ENCODE measurements at regions not wholly inside any gene's neighbourhood (a gene's known extent, or its start where the extent isn't known, plus 50 kb on each side); places are given as distances from the start of the nearest gene placed in this dataset.
"Not testable (repeated sequence)": the region's sequence is repeated elsewhere in the genome, so short reads cannot be mapped to it uniquely, and the experiment has no call there.

DNA sequence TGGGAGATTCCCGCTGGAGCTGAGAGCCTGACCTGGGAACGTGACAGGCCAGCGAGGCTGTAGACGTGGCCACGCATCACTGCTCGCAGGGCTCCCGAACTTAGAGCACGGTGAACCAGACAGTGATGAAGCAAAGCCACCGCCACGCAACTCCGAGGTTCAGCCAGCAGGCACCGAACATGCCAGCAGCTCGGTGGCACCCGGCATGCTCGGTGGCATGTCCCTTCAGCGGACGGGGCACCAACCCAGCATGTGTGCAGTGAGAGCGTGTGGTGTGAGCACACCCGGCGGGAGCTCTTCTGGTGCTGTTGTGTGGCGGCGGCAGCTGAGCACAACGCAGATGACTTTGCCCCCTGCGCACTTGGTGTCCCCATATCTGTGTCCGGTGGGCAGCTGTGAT is 4468.2 kb upstream of the TPTE start:
- not testable (repeated sequence) for DNase-seq (ENCODE audit: low read depth)

DNA sequence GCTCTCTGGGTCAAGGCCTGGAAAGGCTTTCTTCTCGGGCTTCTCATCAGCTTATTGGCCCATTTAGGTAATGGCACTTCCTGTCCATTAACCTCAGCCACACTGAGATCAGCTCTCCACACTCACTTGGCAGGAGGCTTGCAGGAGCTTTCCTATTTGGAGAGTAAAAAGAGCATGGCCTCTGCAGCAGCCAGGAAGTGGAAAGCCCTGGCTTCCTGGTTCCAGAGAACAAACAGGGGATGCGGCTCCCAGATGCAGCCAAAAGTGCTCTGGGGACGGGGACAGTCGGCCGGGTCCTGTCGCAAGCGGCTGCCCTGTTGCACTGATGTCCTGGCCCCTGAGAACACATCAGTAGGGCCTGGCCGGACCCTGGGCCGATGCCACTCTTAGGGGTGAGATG is 4462.4 kb upstream of the TPTE start:
- not testable (repeated sequence) for DNase-seq (ENCODE audit: low read depth); H3K4me3 ChIP-seq (ENCODE audit: low read length)

More for the DNA sequence above, 4468.2 kb upstream of the TPTE start:
- H3K4me3 ChIP-seq (ENCODE audit: low read length) = not testable (repeated sequence)

DNA sequence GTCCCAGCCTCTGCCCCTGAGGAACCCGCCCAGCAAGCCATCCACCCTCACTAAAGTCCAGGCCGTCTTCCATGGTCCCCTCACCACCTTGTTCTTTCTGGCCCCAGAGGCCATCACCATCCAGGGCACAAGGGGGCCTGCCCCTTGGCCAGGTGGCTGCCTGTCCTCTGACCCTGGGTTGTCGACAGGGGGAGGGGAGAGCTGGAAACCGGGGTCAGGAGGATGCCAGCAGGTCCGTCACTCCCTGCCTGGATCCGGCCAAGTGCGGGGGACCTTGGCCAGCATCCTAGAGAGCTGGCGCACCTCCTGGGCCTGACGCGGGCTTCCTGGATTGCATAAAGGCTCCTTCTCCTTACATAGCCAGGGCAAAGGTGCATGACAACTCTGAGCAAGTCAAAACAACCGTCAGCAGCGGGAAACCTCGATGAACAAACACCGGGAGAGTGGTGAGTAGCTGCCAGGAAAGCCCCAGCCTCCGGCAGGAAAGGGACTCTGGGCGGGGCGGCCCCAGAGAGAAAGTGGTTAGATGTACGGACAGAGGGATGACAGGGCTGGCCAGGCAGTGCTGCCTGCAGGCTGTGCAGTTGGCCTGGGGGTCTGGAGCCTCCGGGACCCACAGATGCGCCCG is 4461.2 kb upstream of the TPTE start:
- not testable (repeated sequence) for H3K4me3 ChIP-seq (ENCODE audit: low read length); DNase-seq (ENCODE audit: low read depth)

DNA sequence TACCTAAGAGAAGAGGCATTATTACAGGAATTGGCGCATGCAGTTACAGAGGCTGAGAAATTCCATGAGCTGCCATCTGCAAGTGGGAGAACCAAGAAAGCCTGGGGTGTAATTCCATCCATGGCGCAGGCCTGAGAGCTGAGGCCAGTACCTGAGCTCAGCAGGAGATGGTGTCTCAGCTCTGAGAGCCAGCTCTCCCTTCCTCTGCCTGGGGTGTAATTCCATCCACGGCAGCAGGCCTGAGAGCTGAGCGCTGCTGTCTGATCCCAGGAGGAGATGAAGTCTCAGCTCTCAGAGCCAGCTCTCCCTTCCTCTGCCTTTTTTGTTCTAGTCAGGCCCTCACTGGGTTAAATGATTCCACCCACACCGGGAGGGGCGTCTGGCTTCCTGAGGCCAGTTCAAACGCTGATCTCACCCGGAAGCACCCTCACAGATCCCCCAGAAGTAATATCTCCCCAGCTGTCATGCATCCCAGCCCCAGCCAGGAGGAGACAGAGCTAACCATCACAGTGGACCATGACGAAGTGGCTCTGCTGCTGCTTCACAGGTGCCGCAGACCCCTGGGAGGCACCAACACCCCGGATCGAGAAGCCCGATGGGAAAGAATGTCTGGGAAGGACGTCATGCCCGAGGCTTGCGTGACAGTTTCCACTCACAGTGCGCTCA is 4454.9 kb upstream of the TPTE start:
- H3K4me3 ChIP-seq (ENCODE audit: low read length); DNase-seq (ENCODE audit: low read depth): not testable (repeated sequence)

DNA sequence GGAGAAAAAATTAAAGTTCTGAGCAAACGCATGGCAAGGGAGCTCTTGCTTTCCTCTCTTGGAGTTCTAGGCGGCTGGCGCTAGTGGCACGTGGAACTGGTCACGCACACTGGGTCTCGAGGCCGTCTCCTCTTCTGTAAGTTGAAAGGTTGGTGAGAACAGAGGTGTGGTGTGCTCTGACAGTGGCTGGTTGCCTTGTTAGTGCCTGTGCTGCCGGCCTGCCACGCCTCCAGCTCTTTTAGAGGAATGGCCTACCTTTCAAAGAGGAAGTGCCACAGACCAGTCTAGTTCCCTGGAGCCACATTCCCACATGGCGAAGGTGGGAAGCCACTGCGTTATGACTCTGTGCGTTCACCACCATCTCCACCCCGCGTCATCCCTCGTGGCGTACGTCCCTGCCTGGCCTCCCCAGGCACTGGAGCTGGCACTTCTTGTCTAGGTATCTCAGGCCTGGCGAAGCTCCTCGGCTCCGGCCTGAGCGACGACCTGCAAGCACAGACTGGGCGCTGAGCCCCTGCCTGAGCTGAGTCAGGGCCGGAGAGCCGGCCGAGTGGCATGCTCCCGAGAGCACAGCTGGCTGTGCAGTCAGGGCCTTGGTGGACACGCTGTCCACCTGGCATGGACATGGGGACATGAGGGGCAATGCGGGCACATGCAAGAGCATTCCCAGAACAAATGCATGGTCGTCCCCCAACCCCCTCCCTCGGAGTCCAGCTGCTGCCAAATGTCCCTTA is 4453.1 kb upstream of the TPTE start:
- DNase-seq (ENCODE audit: low read depth); H3K4me3 ChIP-seq (ENCODE audit: low read length): not testable (repeated sequence)

DNA sequence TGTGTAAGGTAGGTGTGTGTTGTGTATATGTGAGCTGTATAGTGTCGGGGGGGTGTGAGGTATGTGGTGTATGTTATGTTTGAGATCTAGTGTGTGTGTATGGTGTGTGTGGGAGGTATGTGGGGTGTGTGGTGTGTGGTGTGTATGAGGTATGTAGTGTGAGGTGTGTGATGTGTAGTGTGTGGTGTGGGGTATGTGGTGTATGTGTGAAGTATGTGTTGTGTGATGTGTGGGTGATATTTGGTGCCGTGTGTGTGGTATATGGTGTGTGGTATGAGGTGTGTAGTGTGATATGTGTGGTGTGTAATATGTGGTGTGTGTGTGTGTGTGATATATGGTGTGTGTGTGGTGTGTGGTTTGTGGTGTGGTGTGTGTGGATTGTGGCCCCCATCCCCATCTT is 4451.2 kb upstream of the TPTE start:
- not testable (repeated sequence) for H3K4me3 ChIP-seq (ENCODE audit: low read length); DNase-seq (ENCODE audit: low read depth)

DNA sequence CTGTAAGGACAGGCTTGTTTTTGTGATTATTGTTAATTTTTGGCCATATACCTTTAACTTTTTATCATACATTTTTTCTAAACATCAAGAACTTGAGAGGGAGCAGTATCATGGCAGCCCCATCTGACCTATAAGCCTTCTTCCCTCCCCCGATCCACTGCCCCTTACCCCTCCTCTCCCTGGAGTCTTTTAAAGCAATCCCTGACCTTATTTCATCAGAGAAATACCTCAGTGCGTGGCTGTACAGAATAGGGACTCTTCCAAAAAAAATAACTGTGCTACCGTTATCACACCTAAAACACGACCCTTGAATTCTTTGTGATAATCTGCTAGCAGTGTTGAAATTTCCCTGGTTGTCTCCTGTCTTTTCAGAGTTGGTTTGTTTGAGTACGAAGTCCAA is 4448.7 kb upstream of the TPTE start:
- DNase-seq (ENCODE audit: low read depth) = not testable (repeated sequence)

DNA sequence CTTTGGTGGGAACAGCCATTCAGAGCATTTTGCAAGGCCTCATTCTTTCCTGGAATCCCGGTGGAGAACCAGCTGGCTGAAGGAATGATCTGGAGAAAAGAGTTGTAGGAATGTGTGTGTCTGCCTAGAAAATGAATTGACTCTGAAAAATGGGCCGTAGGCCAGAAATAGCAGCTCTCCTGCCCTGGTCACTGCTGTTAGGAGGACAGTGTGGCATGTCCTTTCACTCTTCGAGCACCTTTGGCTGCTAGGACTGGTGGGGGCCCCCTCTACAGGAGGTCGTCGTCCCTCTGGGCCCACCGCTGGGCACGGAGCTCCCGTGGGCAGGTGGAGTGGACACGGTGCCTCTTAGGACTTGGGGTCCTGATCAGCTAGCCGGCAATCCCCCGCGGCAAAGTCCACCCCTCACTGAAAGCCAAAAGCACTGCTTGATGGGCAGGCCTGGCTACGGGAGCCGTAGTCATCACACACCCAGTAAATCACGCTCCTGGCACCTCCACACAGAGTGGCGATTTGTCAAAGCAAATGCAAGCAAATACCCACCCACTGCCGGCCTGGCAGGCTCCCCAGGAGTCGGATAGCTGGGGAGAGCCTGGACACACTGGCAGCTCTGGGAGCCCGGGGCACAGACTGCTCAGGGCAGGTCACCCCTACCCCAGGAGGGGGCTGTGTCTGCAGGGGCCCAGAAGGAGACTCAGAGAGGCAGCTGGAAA is 4447.2 kb upstream of the TPTE start:
- DNase-seq (ENCODE audit: low read depth); H3K4me3 ChIP-seq (ENCODE audit: low read length): not testable (repeated sequence)

More for the DNA sequence above, 4448.7 kb upstream of the TPTE start:
- not testable (repeated sequence) for H3K4me3 ChIP-seq (ENCODE audit: low read length)

DNA sequence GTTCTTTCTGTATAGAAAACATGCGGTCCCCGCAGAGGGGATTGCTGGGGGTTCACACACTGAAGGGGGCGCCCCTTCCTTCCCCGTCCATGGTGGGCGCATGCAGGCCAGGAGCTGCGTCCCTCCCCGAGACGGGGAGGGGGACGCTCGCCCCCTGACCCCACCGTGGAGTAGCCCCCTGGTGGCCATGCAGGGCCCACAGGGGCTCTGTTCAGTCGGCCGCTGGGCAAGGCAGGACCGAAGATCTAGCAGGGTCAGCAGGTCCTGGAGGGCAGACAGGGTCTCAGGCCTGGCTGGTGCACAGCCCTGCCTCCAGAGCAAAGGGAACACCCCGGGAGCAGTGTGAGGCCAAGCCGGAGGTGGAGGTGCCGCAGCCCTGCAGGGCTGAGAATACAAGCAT is 4446.4 kb upstream of the TPTE start:
- H3K4me3 ChIP-seq (ENCODE audit: low read length); DNase-seq (ENCODE audit: low read depth): not testable (repeated sequence)

DNA sequence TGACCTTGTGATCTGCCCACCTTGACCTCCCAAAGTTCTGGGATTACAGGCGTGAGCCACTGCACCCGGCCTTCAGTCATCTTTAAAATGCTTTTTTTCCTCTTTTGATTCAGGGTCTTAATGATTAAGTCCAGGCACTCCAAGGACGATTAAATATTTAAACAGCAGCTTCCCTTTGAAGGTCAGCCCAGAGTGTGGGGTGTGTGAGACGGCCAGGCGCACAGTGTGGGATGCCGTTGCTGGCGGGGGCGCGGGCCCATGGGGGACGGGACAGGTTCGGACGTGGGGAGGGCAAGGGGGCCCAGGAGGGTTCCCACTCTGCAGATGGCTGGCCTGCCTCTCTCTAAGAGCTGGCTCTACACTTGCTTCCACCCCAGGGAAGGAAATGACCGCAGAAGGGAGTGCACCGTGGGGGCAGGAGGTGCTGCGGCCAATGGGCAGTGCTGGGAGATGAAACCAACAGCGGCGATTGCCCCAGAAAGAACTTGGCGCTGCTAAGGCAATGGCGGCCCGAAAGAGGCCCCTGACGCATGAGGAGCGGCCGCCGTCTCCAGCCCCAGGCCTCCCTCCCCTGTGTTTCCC is 4445.7 kb upstream of the TPTE start:
- not testable (repeated sequence) for DNase-seq (ENCODE audit: low read depth); H3K4me3 ChIP-seq (ENCODE audit: low read length)

DNA sequence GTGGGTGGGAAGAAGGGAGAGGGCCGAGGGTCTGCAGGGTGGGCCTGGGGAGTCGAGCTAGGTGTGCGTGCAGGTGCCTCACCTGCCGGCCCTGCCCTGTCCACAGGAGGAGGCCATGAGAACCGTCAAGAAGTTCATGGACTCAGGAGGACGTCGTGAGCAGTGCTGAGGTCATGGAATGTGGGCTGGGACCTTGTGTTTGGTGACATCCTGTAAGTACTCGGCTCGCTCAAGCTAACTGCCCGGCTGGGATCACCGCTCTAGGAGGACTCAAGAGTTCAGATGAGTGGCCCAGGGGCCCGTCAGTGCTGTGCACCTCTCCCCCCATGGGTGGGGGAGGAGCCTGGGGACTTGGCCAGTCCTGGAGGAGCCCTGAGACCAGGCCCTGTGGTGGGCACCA is 4444.0 kb upstream of the TPTE start:
- DNase-seq (ENCODE audit: low read depth); H3K4me3 ChIP-seq (ENCODE audit: low read length): not testable (repeated sequence)

DNA sequence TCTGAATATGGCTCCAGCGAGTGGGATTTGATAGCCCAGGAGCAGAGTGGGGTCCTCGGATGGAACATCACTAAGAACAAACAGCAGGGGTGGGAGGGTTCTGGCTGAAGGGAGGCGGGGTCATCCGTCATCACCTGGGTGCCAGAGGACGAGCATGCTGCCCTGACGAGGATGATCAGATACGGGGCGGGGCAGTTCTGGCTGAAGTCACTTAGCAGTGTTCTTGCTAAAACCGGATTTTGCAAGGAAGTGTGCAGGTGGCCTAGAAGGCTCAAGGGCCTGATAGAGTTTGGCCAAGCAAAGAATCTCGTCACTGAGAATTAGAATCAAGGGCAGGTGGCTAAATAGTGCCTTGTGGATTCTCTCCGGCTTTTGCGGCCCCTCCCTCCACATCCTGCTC is 4442.5 kb upstream of the TPTE start:
- H3K4me3 ChIP-seq (ENCODE audit: low read length); DNase-seq (ENCODE audit: low read depth): not testable (repeated sequence)

DNA sequence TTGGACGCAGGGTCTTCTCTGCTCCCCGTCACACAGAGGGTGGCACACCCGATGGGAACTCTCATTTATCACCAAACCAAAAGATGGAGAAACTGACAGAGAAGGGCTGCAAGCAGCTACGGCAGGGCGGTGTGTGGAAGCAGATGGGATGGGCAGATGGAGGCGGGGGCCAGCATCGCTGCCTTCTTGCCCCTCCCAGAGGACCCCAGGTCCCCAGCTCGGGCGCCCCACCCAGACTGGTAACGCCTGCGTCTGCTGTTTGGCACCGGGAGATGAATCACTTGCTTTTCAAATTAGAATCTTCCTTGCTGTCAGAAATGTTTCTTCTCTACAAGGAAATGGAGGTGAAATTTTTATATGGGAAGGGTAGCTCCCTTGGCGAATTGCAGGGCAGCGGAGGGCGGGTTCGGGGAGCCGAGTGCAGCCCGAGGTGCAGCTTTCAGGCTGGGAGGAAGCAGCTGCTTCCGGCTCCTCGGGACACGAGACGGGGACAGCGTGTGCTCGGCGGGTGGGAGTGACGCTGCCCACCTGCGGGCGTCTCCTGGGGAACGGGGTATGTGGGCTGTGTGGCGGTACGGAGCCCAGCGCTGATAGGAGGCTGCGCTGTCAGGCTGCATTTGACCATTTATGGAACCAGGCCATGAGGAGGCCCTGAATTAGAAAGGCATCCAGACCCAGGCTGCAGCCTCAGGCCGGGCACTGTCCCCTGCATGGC is 4440.3 kb upstream of the TPTE start:
- H3K4me3 ChIP-seq (ENCODE audit: low read length); DNase-seq (ENCODE audit: low read depth): not testable (repeated sequence)

DNA sequence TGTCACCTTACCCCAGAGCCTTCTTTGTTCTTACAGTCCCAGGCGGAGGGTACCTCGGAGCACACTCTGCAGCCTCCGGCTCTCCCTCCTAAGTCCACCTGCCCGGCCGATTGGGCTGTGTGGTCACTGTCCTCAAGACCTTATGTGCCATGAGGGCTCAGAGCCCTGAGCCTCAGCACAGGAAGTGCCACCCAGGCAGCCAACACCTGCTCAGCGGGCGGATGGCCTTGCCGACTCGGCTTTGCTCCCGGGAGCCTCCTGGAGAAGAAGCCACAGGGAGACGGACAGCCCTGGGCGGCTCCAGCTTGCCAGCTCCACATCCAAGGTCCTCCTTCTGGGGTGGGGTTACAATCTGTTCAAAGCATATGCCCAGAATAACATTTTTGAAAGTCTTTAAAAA is 4439.2 kb upstream of the TPTE start:
- DNase-seq (ENCODE audit: low read depth); H3K4me3 ChIP-seq (ENCODE audit: low read length): not testable (repeated sequence)

DNA sequence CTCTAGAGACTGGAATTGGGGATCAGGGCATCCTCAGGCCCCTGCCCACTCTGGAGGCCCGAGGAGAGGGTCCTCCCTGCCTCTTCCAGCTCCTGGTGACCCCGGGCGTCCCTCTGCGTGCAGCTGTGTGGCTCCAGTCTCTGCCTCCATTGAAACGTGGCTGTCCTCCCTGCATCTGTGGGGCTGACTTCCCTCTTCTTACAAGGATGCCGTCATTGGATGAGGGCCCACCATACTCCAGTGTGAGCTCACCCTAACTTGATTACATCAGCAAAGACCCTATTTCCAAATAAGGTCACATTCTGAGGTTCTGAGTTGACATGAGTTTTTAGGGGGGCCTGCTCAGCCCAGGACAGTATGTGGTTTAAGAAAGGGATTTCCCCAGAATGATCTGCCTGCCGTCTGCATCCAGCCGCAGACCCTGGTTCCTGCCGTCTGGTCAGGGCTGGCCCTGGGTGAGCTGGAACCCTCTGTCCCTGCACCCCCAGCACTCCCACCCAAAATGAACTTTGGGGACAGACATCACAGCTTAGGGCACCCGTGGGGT is 4437.7 kb upstream of the TPTE start:
- H3K4me3 ChIP-seq (ENCODE audit: low read length); DNase-seq (ENCODE audit: low read depth): not testable (repeated sequence)

DNA sequence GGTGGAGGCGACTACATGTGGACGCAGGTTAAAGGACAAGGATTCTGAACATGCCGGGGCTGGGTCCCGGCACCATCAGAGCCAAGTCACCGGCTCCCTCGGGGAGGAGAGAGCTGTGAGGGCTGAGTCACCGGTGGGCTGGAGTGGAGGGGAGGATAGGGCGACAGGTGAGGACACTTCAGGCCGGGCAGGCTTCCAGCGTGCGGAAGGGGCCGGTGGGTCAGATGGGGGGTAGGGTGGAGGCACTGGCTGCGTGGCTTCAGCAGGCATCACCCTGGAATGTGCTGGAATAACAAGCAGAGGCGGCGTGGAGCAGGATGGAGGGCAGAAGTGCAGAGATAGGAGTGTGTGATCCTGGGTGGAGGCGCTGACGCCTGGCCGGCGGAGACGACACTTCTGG is 4435.3 kb upstream of the TPTE start:
- not testable (repeated sequence) for DNase-seq (ENCODE audit: low read depth); H3K4me3 ChIP-seq (ENCODE audit: low read length)

DNA sequence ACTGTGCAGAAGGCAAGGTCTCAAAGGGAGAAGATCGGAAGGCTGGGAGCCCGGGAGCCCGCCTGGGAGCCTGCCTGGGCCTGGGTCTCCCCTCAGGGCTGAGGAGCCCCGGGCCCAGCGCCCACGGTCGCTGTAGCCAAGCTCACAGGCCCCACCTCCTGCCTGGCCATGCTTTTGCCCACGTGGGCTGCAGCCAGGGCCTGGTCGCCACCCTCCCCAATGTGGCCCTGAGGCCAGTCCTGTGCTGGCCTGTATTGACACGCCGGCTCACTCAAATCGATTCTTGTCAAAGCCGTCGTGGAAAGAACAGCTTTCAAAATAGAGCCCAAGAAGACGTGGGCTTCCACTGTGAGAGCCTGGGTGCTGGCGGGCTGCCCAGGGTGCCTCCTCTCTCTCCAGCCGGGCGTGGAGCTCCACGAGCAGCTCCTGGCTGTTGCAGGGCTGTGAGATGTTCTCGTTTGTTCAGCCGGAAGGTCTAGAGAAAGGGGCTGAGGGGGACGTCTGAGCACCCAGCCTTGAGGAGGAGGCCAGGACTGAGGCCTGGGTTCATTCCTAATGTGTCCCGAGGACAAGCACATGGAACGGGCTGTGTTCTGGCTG is 4433.7 kb upstream of the TPTE start:
- DNase-seq (ENCODE audit: low read depth) = not testable (repeated sequence)

DNA sequence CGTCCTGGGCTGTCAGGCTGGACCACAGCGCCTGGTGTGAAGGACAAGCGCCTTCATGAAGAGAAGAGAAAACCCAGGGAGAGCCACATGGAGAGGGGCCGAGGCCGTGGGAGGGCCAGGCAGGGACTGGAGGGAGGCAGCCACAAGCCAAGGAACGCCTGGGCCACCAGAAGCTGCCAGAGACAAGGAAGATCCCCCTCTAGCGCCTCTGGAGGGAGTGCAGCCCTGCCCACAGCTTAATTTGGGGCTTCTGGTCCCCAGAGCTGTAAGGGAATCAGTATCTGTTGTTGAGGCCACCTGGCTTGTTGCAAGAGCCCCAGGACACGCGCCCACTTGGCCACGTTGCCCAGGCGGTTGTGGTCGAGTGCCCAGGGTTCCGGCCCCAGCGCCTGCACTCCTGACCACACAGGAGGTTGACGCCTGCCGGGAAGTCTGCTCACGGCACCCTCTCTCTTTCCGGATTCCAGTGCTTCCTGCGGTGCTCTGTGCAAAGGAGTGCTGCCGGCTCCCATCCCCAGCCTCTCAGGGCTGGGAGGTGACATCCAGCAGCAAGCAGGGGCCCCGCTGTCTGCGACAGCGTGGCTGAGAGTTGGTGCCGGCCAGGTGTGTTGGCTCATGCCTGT is 4431.0 kb upstream of the TPTE start:
- not testable (repeated sequence) for DNase-seq (ENCODE audit: low read depth)

More for the DNA sequence above, 4433.7 kb upstream of the TPTE start:
- not testable (repeated sequence) for H3K4me3 ChIP-seq (ENCODE audit: low read length)

More for the DNA sequence above, 4431.0 kb upstream of the TPTE start:
- not testable (repeated sequence) for H3K4me3 ChIP-seq (ENCODE audit: low read length)
